ENCODE measurements at regions not wholly inside any gene's neighbourhood (a gene's known extent, or its start where the extent isn't known, plus 50 kb on each side); places are given as distances from the start of the nearest gene placed in this dataset.

DNA sequence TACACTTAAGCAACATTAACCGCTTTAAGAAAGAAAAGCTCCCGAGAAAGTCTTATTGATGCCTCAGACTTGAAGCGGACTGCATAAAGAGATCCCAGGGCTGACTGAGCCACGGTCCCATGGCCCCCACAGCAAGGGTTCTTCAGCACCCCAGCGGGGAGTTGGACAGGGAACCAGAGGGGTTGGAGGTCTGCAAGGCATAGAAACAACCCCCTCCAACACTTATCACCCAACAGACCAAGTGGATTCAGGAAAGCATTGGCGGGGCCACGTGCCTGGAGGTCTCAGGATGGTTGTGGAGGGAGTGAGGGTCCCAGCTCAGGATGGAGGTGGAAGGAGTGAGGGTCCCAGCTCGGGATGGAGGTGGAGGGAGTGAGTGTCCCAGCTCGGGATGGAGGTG is 143.7 kb upstream of the IRX2 start:
- DNase-seq (ENCODE audit: low read depth): no peak

DNA sequence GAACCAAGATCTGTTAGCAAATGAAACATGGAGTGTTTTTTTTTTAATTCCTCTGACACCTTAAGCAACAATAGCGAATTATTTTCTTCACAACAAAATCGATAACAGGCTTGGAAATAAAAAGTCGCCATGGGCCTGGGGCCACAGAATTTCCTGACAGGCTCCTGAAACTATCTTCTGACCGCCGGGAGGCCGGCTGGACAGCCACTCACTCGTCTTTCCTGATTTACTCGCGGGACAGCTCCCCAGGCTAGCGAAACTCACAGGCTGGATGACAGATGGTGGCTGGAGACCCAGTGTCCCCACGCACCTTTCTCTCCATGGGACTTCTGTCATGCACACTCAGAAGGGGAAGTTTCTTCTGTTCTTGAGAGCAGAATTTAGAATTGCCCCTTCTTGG is 143.3 kb upstream of the IRX2 start:
- no peak for DNase-seq (ENCODE audit: low read depth)

DNA sequence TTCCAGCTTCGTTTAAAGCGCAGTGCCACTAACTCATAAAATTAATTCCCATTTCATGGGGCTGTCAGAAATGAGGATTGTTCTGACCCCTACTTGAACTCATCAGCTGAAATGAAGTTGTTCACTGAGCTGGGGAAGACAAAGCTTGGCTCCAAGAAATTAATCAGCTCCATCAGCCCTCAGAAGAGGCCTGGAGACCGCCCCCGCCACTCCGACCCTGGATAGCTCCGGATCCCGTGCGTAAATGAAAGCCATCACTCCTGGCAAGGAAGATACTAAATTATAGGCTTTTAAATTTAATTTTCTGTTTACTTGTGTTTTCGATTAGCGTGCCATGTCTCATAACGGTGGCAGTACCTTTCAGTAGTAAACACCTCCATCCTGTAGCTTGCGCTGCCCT is 142.8 kb upstream of the IRX2 start:
- no peak for DNase-seq (ENCODE audit: low read depth)

- no peak for DNase-seq (ENCODE audit: low read depth)
Measured at GRCh38 chr5:2892466-2893000, 141.1 kb upstream of the IRX2 start.

GRCh38 chr5:2891781-2892180 is 140.3 kb upstream of the IRX2 start:
- no peak for DNase-seq (ENCODE audit: low read depth)

DNA sequence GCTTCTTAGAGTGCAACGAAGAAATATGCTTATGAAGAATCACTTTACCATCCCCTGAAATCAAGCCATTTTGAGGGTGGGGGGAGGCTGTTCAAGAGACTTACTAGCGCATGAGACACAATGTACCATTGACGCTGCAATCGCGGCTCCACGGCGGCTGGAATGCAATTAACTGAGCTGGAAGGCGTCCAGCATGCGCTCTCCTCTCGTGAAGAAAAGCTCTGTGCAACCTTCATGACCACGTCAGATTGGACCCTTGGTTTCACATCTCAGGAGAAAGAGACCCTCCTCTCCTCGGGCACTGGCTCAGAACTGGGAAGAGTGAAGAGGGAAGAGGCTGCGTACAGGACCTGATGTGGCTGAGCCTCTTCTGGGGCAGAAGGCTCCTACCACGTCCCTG is 138.5 kb upstream of the IRX2 start:
- DNase-seq (ENCODE audit: low read depth): no peak

- no peak for DNase-seq (ENCODE audit: low read depth)
Measured at GRCh38 chr5:2888520-2889060, 137.1 kb upstream of the IRX2 start.

- DNase-seq (ENCODE audit: low read depth): no peak
Measured at GRCh38 chr5:2887481-2888348, 136.2 kb upstream of the IRX2 start.

DNA sequence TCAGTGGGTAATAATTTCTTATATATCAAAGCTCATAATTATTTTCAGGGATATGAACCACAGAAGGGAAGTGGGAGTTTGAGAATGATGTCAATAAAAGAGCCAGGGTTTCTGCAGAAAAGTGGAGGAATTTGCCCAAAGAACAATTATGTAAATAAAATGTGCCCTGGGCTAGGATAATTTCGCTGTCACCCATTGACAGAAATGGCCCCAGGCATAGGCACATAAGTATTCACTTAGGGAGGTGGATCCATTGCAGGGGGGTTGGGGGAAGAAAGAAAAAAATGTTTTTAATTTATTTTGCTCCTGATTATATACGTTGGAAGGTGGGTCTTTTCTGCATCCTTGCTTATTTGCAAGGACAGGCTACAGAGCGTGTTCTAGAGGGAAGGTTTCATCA is 135.1 kb upstream of the IRX2 start:
- no peak for DNase-seq (ENCODE audit: low read depth)

- DNase-seq (ENCODE audit: low read depth): no peak
Measured at GRCh38 chr5:2883771-2884170, 132.3 kb upstream of the IRX2 start.

DNA sequence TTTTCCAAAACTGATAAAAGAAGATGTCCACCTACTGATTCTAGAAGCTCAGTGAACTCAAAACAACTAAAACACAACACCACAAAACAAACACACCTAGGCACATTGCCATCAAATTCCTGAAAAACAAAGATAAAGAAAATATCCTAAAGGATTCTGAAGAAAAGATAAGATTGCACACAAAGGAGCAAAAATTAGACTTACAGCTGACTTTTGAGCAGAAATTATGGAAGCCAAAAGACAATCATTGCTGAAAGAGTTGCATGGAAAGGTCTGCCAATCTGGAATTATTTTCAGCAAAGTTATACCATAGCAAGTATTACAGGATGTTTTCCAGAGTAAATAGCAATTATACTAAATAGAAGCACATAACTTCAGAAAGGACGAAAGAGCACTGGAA is 128.2 kb upstream of the IRX2 start:
- no peak for DNase-seq (ENCODE audit: low read depth)

GRCh38 chr5:2877522-2877921 is 126.0 kb upstream of the IRX2 start:
- DNase-seq (ENCODE audit: low read depth): no peak

DNA sequence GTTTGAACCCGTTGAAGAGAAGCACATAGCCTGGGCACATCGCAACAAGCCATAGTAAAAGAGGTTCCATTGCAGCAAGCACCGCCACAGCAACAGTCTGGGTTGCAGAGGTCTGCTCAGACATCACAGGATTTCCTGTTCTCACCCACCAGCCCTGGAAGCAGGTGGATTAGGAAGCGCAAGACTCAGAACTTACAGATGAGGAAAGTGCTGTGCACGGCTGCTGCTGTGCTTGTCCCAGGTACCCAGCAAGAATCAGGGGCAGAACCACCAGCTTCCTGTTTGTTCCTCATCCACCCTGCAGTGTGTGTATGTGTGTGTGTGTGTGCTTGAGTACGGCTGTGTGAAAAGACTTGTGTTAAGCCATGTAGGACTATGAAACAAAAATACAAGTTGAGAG is 124.7 kb upstream of the IRX2 start:
- DNase-seq (ENCODE audit: low read depth): no peak

GRCh38 chr5:2874099-2874498 is 122.6 kb upstream of the IRX2 start:
- no peak for DNase-seq (ENCODE audit: low read depth)

DNA sequence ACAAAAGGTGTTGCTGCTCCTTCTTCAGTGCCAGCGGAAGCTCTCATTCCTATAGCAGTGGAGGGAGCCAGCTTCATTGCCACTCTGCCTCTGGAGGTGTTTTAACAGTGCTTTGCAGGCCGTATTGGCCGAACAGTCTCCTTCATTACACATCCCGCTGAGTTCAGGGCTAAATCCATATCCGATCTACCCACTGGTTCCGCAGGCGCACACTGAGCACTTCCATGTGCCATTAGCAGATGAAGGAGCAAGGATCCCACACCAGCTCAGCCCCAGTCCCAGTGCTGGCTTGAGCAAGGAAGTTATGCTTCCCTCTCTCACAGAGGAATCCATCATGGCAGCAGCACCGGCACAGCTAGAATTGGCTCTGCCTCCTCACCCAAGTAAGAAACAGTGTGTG is 121.2 kb upstream of the IRX2 start:
- no peak for DNase-seq (ENCODE audit: low read depth)

DNA sequence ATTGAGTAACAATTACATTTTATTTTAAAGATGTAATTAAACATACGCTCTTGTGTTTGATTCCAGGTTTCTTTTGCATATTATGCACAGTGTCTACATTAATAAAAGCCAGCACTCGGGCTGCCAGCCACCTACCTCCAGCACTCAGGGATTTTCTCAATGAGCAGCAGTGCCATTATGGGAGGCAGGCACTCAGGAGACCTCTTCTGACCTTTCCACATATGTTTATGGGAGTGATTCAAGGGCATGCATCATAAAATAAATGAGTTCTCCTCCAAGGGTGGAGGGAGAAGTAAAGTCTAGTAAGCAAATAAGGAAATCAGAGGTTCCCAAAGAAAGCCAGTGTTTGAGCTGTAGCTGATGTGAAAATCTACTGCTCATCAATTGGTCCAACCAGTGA is 119.8 kb upstream of the IRX2 start:
- DNase-seq (ENCODE audit: low read depth): no peak

GRCh38 chr5:2869471-2869870 is 118.0 kb upstream of the IRX2 start:
- DNase-seq (ENCODE audit: low read depth): no peak

DNA sequence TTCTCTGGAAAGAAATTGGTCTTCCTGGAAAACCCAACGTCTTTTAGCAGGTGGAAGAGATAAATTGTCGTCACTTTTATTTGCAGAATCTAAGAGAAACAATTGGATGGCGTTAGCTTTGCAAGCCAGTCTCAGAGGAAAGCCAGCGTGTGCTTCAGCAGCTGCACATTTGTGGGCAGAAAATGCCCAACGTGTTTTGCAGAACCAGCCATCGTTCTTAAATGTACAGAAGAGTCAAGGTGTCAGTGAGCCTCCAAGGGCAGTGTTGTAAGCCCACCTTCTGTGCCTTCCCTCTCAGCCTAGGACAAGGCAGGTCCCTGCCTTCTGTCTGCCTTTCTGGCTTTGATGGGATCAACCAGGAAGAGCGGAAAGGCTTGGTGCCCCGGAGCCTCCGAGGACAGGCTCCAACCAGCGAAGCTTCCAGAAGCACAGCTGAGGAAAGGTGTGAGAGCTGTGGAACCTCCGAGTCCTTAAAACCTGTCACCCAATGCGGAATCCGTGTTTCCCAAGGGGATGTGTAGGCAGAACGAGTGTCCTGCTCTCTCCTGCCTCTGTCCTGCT is 116.0 kb upstream of the IRX2 start:
- DNase-seq (ENCODE audit: low read depth): no peak

DNA sequence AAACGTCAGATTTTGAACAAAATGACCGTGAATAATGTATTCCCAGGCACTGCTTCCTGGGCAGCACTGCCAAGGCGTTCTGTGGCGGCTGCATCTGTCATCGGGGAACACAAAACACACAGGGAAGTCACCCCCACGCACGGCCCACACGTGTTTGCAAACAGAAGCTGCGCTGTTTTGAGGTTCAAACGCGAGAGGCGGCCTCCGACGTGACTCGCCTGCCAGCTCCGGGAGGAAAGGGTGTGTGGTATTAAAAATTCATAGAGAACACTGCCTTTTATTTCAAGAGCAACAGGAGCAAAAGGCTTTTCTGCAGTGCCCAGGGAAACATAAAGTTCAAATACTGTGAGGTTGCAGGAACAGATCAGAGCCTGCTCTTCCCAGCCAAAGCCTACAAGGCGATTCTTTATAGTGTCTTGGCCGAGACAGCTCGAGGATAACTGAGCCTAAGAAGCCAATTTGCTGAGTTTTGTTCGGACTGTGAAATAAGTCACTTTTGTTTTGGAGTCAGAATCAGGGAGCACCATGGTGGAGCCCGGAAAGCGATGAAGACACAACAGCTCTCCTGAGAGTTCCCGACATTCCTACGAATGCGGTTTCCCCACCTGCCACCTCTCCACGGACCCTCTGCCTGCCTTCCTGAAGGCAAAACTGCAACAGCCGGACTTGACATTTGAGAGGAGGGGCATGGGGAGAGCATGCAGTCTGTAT is 115.3 kb upstream of the IRX2 start:
- no peak for DNase-seq (ENCODE audit: low read depth)

DNA sequence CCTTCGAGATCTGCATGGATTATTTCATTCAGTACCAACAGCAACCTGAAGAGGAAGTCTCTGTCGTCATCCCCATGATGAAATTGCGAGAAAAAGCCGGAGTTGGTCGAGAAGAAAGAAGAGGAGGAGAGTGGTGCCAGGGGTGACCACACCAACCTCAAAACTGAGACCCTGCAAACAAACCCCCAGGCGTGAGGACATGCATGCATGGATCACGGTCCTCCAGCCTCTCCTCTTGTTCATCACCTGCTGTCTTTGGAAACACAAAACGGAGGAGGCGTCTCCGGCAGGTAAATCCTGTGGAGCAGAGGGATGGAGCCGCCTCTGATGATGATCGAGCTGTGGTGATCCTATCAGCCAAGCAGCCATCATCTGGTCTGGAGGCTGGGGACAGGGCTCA is 114.4 kb upstream of the IRX2 start:
- no peak for DNase-seq (ENCODE audit: low read depth)

DNA sequence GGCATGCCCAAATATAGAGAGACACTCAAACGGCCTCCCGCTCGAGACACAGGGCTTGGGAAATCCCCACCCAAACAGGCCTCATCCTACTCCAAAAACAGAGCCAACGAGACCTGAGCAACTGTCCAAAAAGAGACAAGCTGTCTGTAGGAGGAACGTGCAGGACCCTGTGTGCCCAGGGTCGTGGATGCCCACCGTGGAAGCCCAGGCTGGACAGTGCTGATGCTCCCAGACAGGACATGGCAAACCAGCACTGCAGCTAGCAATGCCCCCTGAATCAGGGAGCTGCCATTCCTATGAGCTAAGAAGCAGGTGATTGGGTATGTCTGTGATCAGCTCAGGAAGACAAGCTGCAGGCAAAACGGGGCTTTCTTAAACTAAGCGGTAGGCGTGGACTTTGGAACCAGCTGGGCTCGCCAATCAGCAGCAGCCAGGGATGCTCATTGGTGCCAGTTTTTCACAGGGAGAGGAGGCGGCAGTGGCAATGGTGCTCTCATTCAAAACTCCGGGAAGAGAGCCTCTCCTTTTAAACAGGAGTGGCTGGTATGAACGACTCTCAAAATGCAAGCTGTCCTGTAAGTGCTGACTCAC is 113.1 kb upstream of the IRX2 start:
- DNase-seq (ENCODE audit: low read depth): no peak

Measured in renal cortical epithelial cell (primary cell).